ENCODE measurements at regions not wholly inside any gene's neighbourhood (a gene's known extent, or its start where the extent isn't known, plus 50 kb on each side); places are given as distances from the start of the nearest gene placed in this dataset.
"Not testable (repeated sequence)": the region's sequence is repeated elsewhere in the genome, so short reads cannot be mapped to it uniquely, and the experiment has no call there.

- Histone ChIP-seq H3F3A (ENCODE audit: insufficient read depth) (no peaks in the 10 kb centered on the region), H3K9ac (no peak overlapping the region), H3K4me2 (ENCODE audit: unreplicated experiment) (no peak overlapping the region), H3K36me3 (ENCODE audit: low read depth) (no peaks in the 10 kb centered on the region), H3K27me3 (replicated peaks; ENCODE audit: insufficient read depth) (no peaks in the 10 kb centered on the region), H3K79me2 (ENCODE audit: insufficient read depth) (no peaks in the 10 kb centered on the region), H4K20me1 (ENCODE audit: insufficient read depth) (no peaks in the 10 kb centered on the region), H3K27ac (no peak overlapping the region), H3K4me3 (no peak overlapping the region), H3K4me1 (ENCODE audit: insufficient read depth) (no peaks in the 10 kb centered on the region), H3K9me2 (ENCODE audit: insufficient read depth) (no peaks in the 10 kb centered on the region), H3K9me3 (ENCODE audit: low read depth) (no peaks in the 10 kb centered on the region), H2AFZ (no peak overlapping the region)
- in situ Hi-C loops (cut with MboI), result no loop called here
- TF ChIP-seq EZH2 (IDR thresholded peaks at IDR 0.05; ENCODE audit: insufficient read depth, poor library complexity, severe bottlenecking), result no peak
- no peak for TF ChIP-seq EZH2phosphoT487 (IDR thresholded peaks at IDR 0.05; ENCODE audit: insufficient read depth, low read depth)
- peak; percentile 52 for DNase-seq
- WGBS, 2 experiments (ENCODE audit: low coverage in 1 of 2, low lambda C conversion rate in 2 of 2, missing lambda C conversion rate in 2 of 2), result 0 to 5% methylated on average over 1 of the region's 1 CpG
These were observed 233.4 kb upstream of the RGMB start for GRCh38 chr5:98540056-98540455.

GRCh38 chr5:98541641-98542040 is 231.8 kb upstream of the RGMB start:
- Histone ChIP-seq H3K9me3 (ENCODE audit: low read depth) (no peaks in the 10 kb centered on the region), H3K9me2 (ENCODE audit: insufficient read depth) (no peaks in the 10 kb centered on the region), H3K9ac (no peak overlapping the region), H2AFZ (no peak overlapping the region), H3K27me3 (replicated peaks; ENCODE audit: insufficient read depth) (no peaks in the 10 kb centered on the region), H3K79me2 (ENCODE audit: insufficient read depth) (no peaks in the 10 kb centered on the region), H3F3A (ENCODE audit: insufficient read depth) (no peaks in the 10 kb centered on the region), H4K20me1 (ENCODE audit: insufficient read depth) (no peaks in the 10 kb centered on the region), H3K4me2 (ENCODE audit: unreplicated experiment) (no peak overlapping the region), H3K4me1 (ENCODE audit: insufficient read depth) (no peaks in the 10 kb centered on the region), H3K36me3 (ENCODE audit: low read depth) (no peaks in the 10 kb centered on the region), H3K27ac (no peak overlapping the region), H3K4me3 (no peak overlapping the region)
- 7 to 10% methylated on average over 1 of the region's 1 CpG for WGBS, 2 experiments (ENCODE audit: low coverage in 1 of 2, low lambda C conversion rate in 2 of 2, missing lambda C conversion rate in 2 of 2)
- in situ Hi-C loops (cut with MboI), result no loop called here
- TF ChIP-seq EZH2 (IDR thresholded peaks at IDR 0.05; ENCODE audit: insufficient read depth, poor library complexity, severe bottlenecking) (no peak), EZH2phosphoT487 (IDR thresholded peaks at IDR 0.05; ENCODE audit: insufficient read depth, low read depth) (no peak)
- no peak for DNase-seq

GRCh38 chr5:98543490-98543889 is 230.0 kb upstream of the RGMB start:
- in situ Hi-C loops (cut with MboI), result no loop called here
- Histone ChIP-seq H2AFZ (no peak overlapping the region), H3F3A (ENCODE audit: insufficient read depth) (no peaks in the 10 kb centered on the region), H3K4me3 (no peak overlapping the region), H3K9me3 (ENCODE audit: low read depth) (no peaks in the 10 kb centered on the region), H4K20me1 (ENCODE audit: insufficient read depth) (no peaks in the 10 kb centered on the region), H3K9ac (no peak overlapping the region), H3K4me1 (ENCODE audit: insufficient read depth) (no peaks in the 10 kb centered on the region), H3K27ac (no peak overlapping the region), H3K27me3 (replicated peaks; ENCODE audit: insufficient read depth) (no peaks in the 10 kb centered on the region), H3K9me2 (ENCODE audit: insufficient read depth) (no peaks in the 10 kb centered on the region), H3K36me3 (ENCODE audit: low read depth) (no peaks in the 10 kb centered on the region), H3K79me2 (ENCODE audit: insufficient read depth) (no peaks in the 10 kb centered on the region), H3K4me2 (ENCODE audit: unreplicated experiment) (no peak overlapping the region)
- TF ChIP-seq EZH2phosphoT487 (IDR thresholded peaks at IDR 0.05; ENCODE audit: insufficient read depth, low read depth) (no peak), EZH2 (IDR thresholded peaks at IDR 0.05; ENCODE audit: insufficient read depth, poor library complexity, severe bottlenecking) (no peak)
- WGBS, 2 experiments (ENCODE audit: low coverage in 1 of 2, low lambda C conversion rate in 2 of 2, missing lambda C conversion rate in 2 of 2), result 73 to 82% methylated on average over 4 of the region's 4 CpGs
- no peak for DNase-seq

- H3K4me1 ChIP-seq (ENCODE audit: insufficient read depth); H3K27ac ChIP-seq; in situ Hi-C loops (cut with MboI); H3K4me2 ChIP-seq (ENCODE audit: unreplicated experiment); H3F3A ChIP-seq (ENCODE audit: insufficient read depth); H3K9ac ChIP-seq; H3K79me2 ChIP-seq (ENCODE audit: insufficient read depth); H3K36me3 ChIP-seq (ENCODE audit: low read depth); H3K27me3 ChIP-seq (replicated peaks; ENCODE audit: insufficient read depth); H3K9me3 ChIP-seq (ENCODE audit: low read depth); H3K4me3 ChIP-seq; H4K20me1 ChIP-seq (ENCODE audit: insufficient read depth); DNase-seq; H3K9me2 ChIP-seq (ENCODE audit: insufficient read depth); H2AFZ ChIP-seq: not testable (repeated sequence)
- 57 to 79% methylated on average over 13 to 14 of the region's 14 CpGs for WGBS, 2 experiments (ENCODE audit: low coverage in 1 of 2, low lambda C conversion rate in 2 of 2, missing lambda C conversion rate in 2 of 2)
These were observed 226.5 kb upstream of the RGMB start for GRCh38 chr5:98546924-98547323.

- Histone ChIP-seq H3K4me1 (ENCODE audit: insufficient read depth) (peaks cover 17% of the 10 kb centered on the region; the same call in 1 of the 2 replicates), H3K9me2 (ENCODE audit: insufficient read depth) (no peaks in the 10 kb centered on the region), H3K4me2 (ENCODE audit: unreplicated experiment) (no peak overlapping the region), H3K9me3 (ENCODE audit: low read depth) (no peaks in the 10 kb centered on the region), H3K36me3 (ENCODE audit: low read depth) (no peaks in the 10 kb centered on the region), H3K9ac (no peak overlapping the region), H3K79me2 (ENCODE audit: insufficient read depth) (no peaks in the 10 kb centered on the region), H3K27ac (no peak overlapping the region), H3K27me3 (replicated peaks; ENCODE audit: insufficient read depth) (no peaks in the 10 kb centered on the region), H2AFZ (no peak overlapping the region), H3K4me3 (no peak overlapping the region), H3F3A (ENCODE audit: insufficient read depth) (no peaks in the 10 kb centered on the region), H4K20me1 (ENCODE audit: insufficient read depth) (no peaks in the 10 kb centered on the region)
- TF ChIP-seq EZH2phosphoT487 (IDR thresholded peaks at IDR 0.05; ENCODE audit: insufficient read depth, low read depth) (no peak), EZH2 (IDR thresholded peaks at IDR 0.05; ENCODE audit: insufficient read depth, poor library complexity, severe bottlenecking) (no peak)
- WGBS, 2 experiments (ENCODE audit: low coverage in 1 of 2, low lambda C conversion rate in 2 of 2, missing lambda C conversion rate in 2 of 2), result 75 to 82% methylated on average over 1 of the region's 1 CpG
- in situ Hi-C loops (cut with MboI), result no loop called here
- peak; percentile 29 for DNase-seq
These were observed 216.8 kb upstream of the RGMB start for GRCh38 chr5:98556712-98557111.

Measured in GM23248 (cell line).